A673 (cell line): ENCODE measurements at regions not wholly inside any gene's neighbourhood (a gene's known extent, or its start where the extent isn't known, plus 50 kb on each side); places are given as distances from the start of the nearest gene placed in this dataset.

ENCODE experiments used
- BruUV-seq: library from RNA; stranded (reverse); fragments of 400-500 nt; replicated peaks from 2 replicates; lab custom pipeline; 2021; lab: Mats Ljungman, UMichigan
- CTCF ChIA-PET: fragments of 300-600 bp; sonication (Branson Sonifier 250); formaldehyde crosslinking; loops from one replicate; lab custom pipeline; 2022; ENCODE audit warnings: antibody characterized with exemption; lab: Charles Lee
- POLR2A ChIA-PET: fragments of 300-600 bp; sonication (Branson Sonifier 250); formaldehyde crosslinking; loops from one replicate; lab custom pipeline; 2022; ENCODE audit warnings: antibody characterized with exemption; ENCODE audit not compliant: low non-redundant PET; lab: Charles Lee
- DNase-seq: peaks from one replicate; pipeline ENCODE4 v3.0.0-alpha.2; 2015; ENCODE audit warnings: low spot score
- H3K27ac ChIP-seq: fragments of 200-600 bp; sonication (generic); 2 replicates; pipeline ENCODE4 v1.5.1; 2016; ENCODE audit warnings: mixed run types, low read depth, mild to moderate bottlenecking, mixed read lengths, antibody characterized with exemption, low read length; ENCODE audit not compliant: poor library complexity, severe bottlenecking
- H3K27me3 ChIP-seq: fragments of 200-600 bp; sonication (generic); replicated peaks from 2 replicates; pipeline ENCODE4 v1.6.1; 2017; ENCODE audit warnings: mixed run types, low read depth, mild to moderate bottlenecking, mixed read lengths, antibody characterized with exemption, low read length; ENCODE audit not compliant: insufficient read depth, poor library complexity
- H3K36me3 ChIP-seq: fragments of 200-600 bp; sonication (generic); 2 replicates; pipeline ENCODE4 v1.6.1; 2016; ENCODE audit warnings: mixed run types, mild to moderate bottlenecking, mixed read lengths, antibody characterized with exemption, low read length; ENCODE audit not compliant: insufficient read depth, poor library complexity, severe bottlenecking
- H3K4me1 ChIP-seq: fragments of 200-600 bp; sonication (generic); 2 replicates; pipeline ENCODE4 v1.6.1; 2017; ENCODE audit warnings: mixed run types, mild to moderate bottlenecking, mixed read lengths, antibody characterized with exemption, low read length; ENCODE audit not compliant: insufficient read depth, poor library complexity, severe bottlenecking
- H3K4me3 ChIP-seq: fragments of 200-600 bp; sonication (generic); 2 replicates; pipeline ENCODE4 v1.5.1; 2016; ENCODE audit warnings: low read depth, mixed run types, mild to moderate bottlenecking, mixed read lengths, low read length; ENCODE audit not compliant: poor library complexity, severe bottlenecking
- H3K9me3 ChIP-seq: fragments of 200-600 bp; sonication (generic); 2 replicates; pipeline ENCODE4 v1.6.1; 2016; ENCODE audit warnings: mixed run types, low read depth, mild to moderate bottlenecking, mixed read lengths, antibody characterized with exemption, low read length; ENCODE audit not compliant: poor library complexity, severe bottlenecking
- EZH2 ChIP-seq: fragments of 200-600 bp; sonication (generic); IDR thresholded peaks from 2 replicates; pipeline ENCODE4 v1.6.1; 2017; ENCODE audit warnings: borderline replicate concordance, low read depth, mild to moderate bottlenecking, mixed read lengths, antibody characterized with exemption, low read length; ENCODE audit not compliant: poor library complexity, severe bottlenecking
- intact Hi-C: fragments of 100-400 bp; cut with micrococcal nuclease; formaldehyde crosslinking; loops from one replicate; pipeline ENCODE4 v1.10.0; 2022; ENCODE audit not compliant: unreplicated experiment
- TF ChIP-seq, protein P1 (sequence below): fragments of 300-800, 200-600 bp; sonication (generic); conservative IDR thresholded peaks from 2 replicates; pipeline ENCODE4 v1.5.1; 2017; ENCODE audit warnings: low read depth, mild to moderate bottlenecking, antibody characterized with exemption, low read length, moderate library complexity, mixed read lengths

DNA sequence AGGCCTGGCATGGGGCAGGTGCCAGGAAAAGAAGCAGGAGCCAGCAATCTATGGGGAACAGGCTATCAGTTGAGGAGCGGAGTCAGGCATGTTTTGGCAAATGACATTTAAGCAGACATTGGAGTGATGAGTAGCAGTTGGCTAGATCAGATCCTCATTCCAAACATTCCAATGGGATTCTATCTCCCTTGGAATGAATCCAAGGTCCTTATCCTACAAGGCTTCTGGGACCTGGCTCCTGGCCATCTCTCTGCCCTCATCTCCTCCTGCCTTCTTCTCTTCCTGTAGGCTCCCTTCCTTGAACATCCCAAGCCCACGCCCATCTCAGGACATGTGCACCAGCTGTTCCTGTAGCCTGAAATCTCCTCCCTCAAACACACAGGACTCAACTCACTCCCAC is 1074.5 kb downstream of the TBC1D22A start:
- Histone ChIP-seq H3K36me3 (no peaks in the 10 kb centered on the region), H3K9me3 (no peaks in the 10 kb centered on the region), H3K4me1 (no peaks in the 10 kb centered on the region), H3K27me3 (peaks cover 22% of the 10 kb centered on the region), H3K4me3 (no peak overlapping the region), H3K27ac (no peak overlapping the region)
- DNase-seq: no peak
- intact Hi-C loops: no loop called here
- ChIA-PET CTCF (no interaction called here), POLR2A (no interaction called here)
- TF ChIP-seq EZH2: no peak
- TF ChIP-seq, protein P1, sequence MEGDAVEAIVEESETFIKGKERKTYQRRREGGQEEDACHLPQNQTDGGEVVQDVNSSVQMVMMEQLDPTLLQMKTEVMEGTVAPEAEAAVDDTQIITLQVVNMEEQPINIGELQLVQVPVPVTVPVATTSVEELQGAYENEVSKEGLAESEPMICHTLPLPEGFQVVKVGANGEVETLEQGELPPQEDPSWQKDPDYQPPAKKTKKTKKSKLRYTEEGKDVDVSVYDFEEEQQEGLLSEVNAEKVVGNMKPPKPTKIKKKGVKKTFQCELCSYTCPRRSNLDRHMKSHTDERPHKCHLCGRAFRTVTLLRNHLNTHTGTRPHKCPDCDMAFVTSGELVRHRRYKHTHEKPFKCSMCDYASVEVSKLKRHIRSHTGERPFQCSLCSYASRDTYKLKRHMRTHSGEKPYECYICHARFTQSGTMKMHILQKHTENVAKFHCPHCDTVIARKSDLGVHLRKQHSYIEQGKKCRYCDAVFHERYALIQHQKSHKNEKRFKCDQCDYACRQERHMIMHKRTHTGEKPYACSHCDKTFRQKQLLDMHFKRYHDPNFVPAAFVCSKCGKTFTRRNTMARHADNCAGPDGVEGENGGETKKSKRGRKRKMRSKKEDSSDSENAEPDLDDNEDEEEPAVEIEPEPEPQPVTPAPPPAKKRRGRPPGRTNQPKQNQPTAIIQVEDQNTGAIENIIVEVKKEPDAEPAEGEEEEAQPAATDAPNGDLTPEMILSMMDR: no peak
- BruUV-seq: no TSS peak

DNA sequence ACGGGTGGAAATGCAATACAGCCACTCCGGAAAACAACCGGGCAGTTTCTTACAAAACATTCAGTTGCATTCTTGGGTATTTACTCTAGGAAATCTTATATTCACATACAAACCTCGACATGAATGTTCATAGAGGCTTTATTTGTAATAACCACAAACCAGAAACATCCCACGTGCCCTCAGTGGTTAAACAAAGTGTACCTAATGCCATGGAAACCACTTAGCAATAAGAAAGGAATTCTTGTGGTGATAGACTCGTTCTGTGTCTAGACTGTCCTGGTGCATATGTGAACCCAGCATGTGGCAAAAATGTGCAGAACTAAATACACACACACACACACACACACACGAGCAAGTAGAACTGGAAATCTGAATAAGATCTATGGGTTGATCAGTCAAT is 1073.3 kb downstream of the TBC1D22A start:
- Histone ChIP-seq H3K9me3 (no peaks in the 10 kb centered on the region), H3K4me3 (no peak overlapping the region), H3K4me1 (no peaks in the 10 kb centered on the region), H3K27me3 (peaks cover 26% of the 10 kb centered on the region), H3K27ac (no peak overlapping the region), H3K36me3 (no peaks in the 10 kb centered on the region)
- POLR2A ChIA-PET: no interaction called here
- BruUV-seq: no TSS peak
- no peak for DNase-seq
- CTCF ChIA-PET: no interaction called here
- TF ChIP-seq, protein P1: no peak
- no peak for TF ChIP-seq EZH2
- intact Hi-C loops: no loop called here

DNA sequence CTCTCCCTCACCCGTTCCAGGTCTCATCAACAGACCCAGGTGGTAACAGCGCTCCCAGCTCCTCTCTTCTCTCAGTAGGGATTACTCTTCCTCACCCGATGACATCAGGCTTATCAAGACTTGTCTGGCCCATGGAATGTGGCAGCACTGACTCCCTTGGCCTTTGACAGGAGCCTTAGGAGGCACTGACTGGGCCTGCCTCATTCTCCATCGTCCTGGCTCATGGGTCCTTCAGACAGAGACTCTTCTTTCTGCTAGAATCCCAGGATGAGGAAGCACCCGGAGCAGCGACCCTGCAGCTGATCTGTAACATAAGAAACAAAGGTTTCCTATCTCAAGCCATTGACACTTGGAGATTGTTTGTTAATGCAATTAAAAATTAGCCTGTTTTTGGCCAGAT is 1063.6 kb downstream of the TBC1D22A start:
- Histone ChIP-seq H3K4me1 (no peaks in the 10 kb centered on the region), H3K36me3 (no peaks in the 10 kb centered on the region), H3K27ac (no peak overlapping the region), H3K27me3 (peaks cover 6% of the 10 kb centered on the region), H3K9me3 (no peaks in the 10 kb centered on the region), H3K4me3 (no peak overlapping the region)
- BruUV-seq: no TSS peak
- POLR2A ChIA-PET: no interaction called here
- intact Hi-C loops: no loop called here
- CTCF ChIA-PET: no interaction called here
- TF ChIP-seq EZH2: no peak
- TF ChIP-seq, protein P1: no peak
- DNase-seq: no peak
